Osteocyte (in vitro differentiated cells): ENCODE measurements at regions not wholly inside any gene's neighbourhood (a gene's known extent, or its start where the extent isn't known, plus 50 kb on each side); places are given as distances from the start of the nearest gene placed in this dataset.

Source experiments
- DNase-seq: peaks from one replicate; pipeline ENCODE4 v3.0.0; 2021; ENCODE audit warnings: mixed read lengths; ENCODE audit not compliant: unreplicated experiment; ENCODE audit errors: extremely low spot score
- H3K27ac Mint-ChIP-seq: one replicate; pipeline ENCODE4 v1.8.0; 2021; ENCODE audit warnings: mild to moderate bottlenecking, mixed read lengths; ENCODE audit not compliant: unreplicated experiment
- H3K27me3 Mint-ChIP-seq: one replicate; pipeline ENCODE4 v1.8.0; 2021; ENCODE audit warnings: mixed read lengths; ENCODE audit not compliant: unreplicated experiment
- H3K36me3 Mint-ChIP-seq: one replicate; pipeline ENCODE4 v1.8.0; 2021; ENCODE audit warnings: mixed read lengths; ENCODE audit not compliant: unreplicated experiment
- H3K4me1 Mint-ChIP-seq: one replicate; pipeline ENCODE4 v1.8.0; 2021; ENCODE audit warnings: mixed read lengths; ENCODE audit not compliant: unreplicated experiment
- H3K4me3 Mint-ChIP-seq: one replicate; pipeline ENCODE4 v1.8.0; 2021; ENCODE audit warnings: mild to moderate bottlenecking, moderate library complexity, mixed read lengths; ENCODE audit not compliant: unreplicated experiment
- H3K9me3 Mint-ChIP-seq: one replicate; pipeline ENCODE4 v1.8.0; 2021; ENCODE audit warnings: mixed read lengths; ENCODE audit not compliant: unreplicated experiment
- TF ChIP-seq, protein P1 (sequence below): fragments of 200-600 bp; sonication (generic); IDR thresholded peaks from 2 replicates; pipeline ENCODE4 v1.5.0; 2021; ENCODE audit warnings: antibody characterized with exemption, mild to moderate bottlenecking, moderate library complexity

DNA sequence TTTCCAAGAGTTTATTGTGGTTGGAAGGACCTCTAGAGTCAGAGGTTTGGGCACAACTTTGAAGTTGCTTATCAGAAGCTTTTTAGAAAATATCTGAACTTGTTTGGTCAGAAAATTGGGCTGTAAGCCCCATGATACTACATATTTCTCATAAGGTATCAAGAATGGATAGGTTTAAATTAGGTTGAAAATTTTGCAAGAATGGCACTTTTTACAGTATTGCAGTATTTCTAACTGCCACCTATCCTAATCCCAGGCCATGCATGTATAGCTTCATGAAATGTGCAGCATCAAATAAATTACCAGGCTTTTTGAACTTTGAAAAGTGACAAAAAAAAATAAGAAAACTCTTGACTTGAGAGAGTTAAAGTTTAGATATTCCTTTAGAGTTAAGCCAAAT, 367.2 kb downstream of the FIGN start:
- Mint-ChIP-seq H3K4me3 (no peak overlapping the region), H3K9me3 (peaks cover 12% of the 10 kb centered on the region)
- TF ChIP-seq, protein P1, sequence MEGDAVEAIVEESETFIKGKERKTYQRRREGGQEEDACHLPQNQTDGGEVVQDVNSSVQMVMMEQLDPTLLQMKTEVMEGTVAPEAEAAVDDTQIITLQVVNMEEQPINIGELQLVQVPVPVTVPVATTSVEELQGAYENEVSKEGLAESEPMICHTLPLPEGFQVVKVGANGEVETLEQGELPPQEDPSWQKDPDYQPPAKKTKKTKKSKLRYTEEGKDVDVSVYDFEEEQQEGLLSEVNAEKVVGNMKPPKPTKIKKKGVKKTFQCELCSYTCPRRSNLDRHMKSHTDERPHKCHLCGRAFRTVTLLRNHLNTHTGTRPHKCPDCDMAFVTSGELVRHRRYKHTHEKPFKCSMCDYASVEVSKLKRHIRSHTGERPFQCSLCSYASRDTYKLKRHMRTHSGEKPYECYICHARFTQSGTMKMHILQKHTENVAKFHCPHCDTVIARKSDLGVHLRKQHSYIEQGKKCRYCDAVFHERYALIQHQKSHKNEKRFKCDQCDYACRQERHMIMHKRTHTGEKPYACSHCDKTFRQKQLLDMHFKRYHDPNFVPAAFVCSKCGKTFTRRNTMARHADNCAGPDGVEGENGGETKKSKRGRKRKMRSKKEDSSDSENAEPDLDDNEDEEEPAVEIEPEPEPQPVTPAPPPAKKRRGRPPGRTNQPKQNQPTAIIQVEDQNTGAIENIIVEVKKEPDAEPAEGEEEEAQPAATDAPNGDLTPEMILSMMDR: no peak

GRCh38 chr2:163367825-163368582, 367.8 kb downstream of the FIGN start:
- no peak for DNase-seq
- H3K4me3 Mint-ChIP-seq: no peak overlapping the region
- H3K27me3 Mint-ChIP-seq: no peaks in the 10 kb centered on the region
- H3K27ac Mint-ChIP-seq: no peak overlapping the region
- H3K9me3 Mint-ChIP-seq: peaks cover 9% of the 10 kb centered on the region
- no peaks in the 10 kb centered on the region for H3K36me3 Mint-ChIP-seq
- H3K4me1 Mint-ChIP-seq: peaks cover 2% of the 10 kb centered on the region
- TF ChIP-seq, protein P1: no peak

More for the DNA sequence above, 367.2 kb downstream of the FIGN start:
- peaks cover 2% of the 10 kb centered on the region for H3K4me1 Mint-ChIP-seq
- H3K36me3 Mint-ChIP-seq: no peaks in the 10 kb centered on the region
- no peak overlapping the region for H3K27ac Mint-ChIP-seq
- no peak for DNase-seq
- no peaks in the 10 kb centered on the region for H3K27me3 Mint-ChIP-seq

DNA sequence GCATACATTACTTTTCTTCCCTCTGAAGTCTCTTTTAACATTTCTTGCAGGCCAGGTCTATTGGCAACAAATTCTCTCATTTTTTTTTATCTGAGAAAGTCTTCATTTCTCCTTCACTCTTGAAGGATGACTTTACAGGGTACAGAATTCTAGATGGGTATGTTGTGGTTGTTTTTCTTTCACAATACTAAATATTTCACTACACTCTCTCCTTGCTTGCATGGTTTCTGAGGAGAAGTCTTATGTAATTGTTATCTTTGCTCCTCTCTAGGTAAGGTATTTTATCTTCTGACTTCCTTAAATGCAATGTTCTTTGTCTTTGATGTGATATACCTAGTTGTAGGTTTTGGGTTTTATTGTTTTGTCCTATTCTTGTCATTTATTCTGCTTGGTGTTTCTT, 371.1 kb downstream of the FIGN start:
- Mint-ChIP-seq H3K36me3 (no peaks in the 10 kb centered on the region), H3K27me3 (no peaks in the 10 kb centered on the region), H3K27ac (no peak overlapping the region), H3K9me3 (peaks cover 13% of the 10 kb centered on the region), H3K4me1 (peaks cover 2% of the 10 kb centered on the region), H3K4me3 (no peak overlapping the region)
- DNase-seq: no peak
- TF ChIP-seq, protein P1: no peak

DNA sequence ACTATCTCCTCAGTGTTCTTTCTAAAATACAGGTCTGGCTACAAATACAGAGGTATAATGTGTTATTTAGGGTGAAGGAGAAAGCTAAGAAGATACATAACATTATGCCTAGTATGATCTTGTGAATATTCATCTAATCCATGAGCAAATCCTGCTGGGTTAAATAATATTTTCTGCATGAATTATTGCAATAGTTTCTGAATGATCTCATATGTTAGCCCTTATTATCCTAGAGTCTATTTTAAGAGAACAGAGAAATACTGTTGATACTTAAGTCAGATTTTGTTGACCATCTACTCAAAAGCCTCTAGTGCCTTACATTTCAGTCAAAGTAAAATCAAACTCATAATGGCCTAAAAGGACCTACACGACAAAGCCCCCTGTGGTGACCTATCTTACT, 382.3 kb downstream of the FIGN start:
- no peak for DNase-seq
- Mint-ChIP-seq H3K36me3 (no peaks in the 10 kb centered on the region), H3K9me3 (peaks cover 4% of the 10 kb centered on the region), H3K4me1 (peaks cover 47% of the 10 kb centered on the region), H3K27me3 (no peaks in the 10 kb centered on the region), H3K4me3 (no peak overlapping the region), H3K27ac (no peak overlapping the region)
- TF ChIP-seq, protein P1: no peak

DNA sequence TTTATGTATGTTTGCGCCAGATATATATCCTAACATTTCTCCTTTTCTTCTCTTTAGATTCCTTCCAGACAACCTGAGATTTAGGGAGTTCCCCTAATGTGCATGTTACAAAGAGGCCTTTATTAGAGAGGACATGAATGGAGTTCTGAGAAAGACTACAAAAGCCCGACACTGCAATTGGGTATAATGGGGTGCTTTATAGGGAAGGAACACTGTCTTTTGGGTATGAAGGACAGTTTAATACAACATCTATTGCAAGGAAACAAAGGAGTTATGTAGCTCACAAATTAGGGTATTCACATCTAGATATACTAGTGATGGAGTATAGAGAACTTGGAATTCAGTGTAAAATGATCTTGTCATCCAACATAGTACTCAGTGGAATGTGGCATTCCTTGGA, 383.8 kb downstream of the FIGN start:
- TF ChIP-seq, protein P1: no peak
- H3K9me3 Mint-ChIP-seq: peaks cover 4% of the 10 kb centered on the region
- no peaks in the 10 kb centered on the region for H3K27me3 Mint-ChIP-seq
- H3K4me3 Mint-ChIP-seq: no peak overlapping the region
- peaks cover 63% of the 10 kb centered on the region for H3K4me1 Mint-ChIP-seq
- H3K36me3 Mint-ChIP-seq: no peaks in the 10 kb centered on the region
- no peak overlapping the region for H3K27ac Mint-ChIP-seq
- no peak for DNase-seq
